ENCODE measurements at regions not wholly inside any gene's neighbourhood (a gene's known extent, or its start where the extent isn't known, plus 50 kb on each side); places are given as distances from the start of the nearest gene placed in this dataset.

GRCh38 chr11:128336203-128336602, 251.2 kb downstream of the ETS1 start:
- no peak overlapping the region for H3K4me3 Mint-ChIP-seq (ENCODE audit: unreplicated experiment)
- no peaks in the 10 kb centered on the region for H3K9me3 Mint-ChIP-seq (ENCODE audit: unreplicated experiment)
- no peak overlapping the region for H3K27ac Mint-ChIP-seq (ENCODE audit: unreplicated experiment)
- H3K36me3 Mint-ChIP-seq (ENCODE audit: unreplicated experiment) = no peaks in the 10 kb centered on the region
- TF ChIP-seq CTCF (IDR thresholded peaks at IDR 0.05) = no peak
- DNase-seq (ENCODE audit: extremely low spot score, unreplicated experiment) = no peak
- peaks cover 10% of the 10 kb centered on the region for H3K4me1 Mint-ChIP-seq (ENCODE audit: unreplicated experiment)
- H3K27me3 Mint-ChIP-seq (ENCODE audit: unreplicated experiment) = no peaks in the 10 kb centered on the region

GRCh38 chr11:128335729-128336128, 251.6 kb downstream of the ETS1 start:
- Mint-ChIP-seq H3K4me3 (ENCODE audit: unreplicated experiment) (no peak overlapping the region), H3K36me3 (ENCODE audit: unreplicated experiment) (no peaks in the 10 kb centered on the region), H3K27me3 (ENCODE audit: unreplicated experiment) (no peaks in the 10 kb centered on the region), H3K4me1 (ENCODE audit: unreplicated experiment) (peaks cover 10% of the 10 kb centered on the region), H3K27ac (ENCODE audit: unreplicated experiment) (no peak overlapping the region), H3K9me3 (ENCODE audit: unreplicated experiment) (no peaks in the 10 kb centered on the region)
- no peak for DNase-seq (ENCODE audit: extremely low spot score, unreplicated experiment)
- no peak for TF ChIP-seq CTCF (IDR thresholded peaks at IDR 0.05)

GRCh38 chr11:128334311-128335044, 252.9 kb downstream of the ETS1 start:
- no peaks in the 10 kb centered on the region for H3K9me3 Mint-ChIP-seq (ENCODE audit: unreplicated experiment)
- H3K27ac Mint-ChIP-seq (ENCODE audit: unreplicated experiment) = no peak overlapping the region
- no peak for DNase-seq (ENCODE audit: extremely low spot score, unreplicated experiment)
- TF ChIP-seq CTCF (IDR thresholded peaks at IDR 0.05) = no peak
- H3K27me3 Mint-ChIP-seq (ENCODE audit: unreplicated experiment) = no peaks in the 10 kb centered on the region
- peaks cover 12% of the 10 kb centered on the region for H3K4me1 Mint-ChIP-seq (ENCODE audit: unreplicated experiment)
- no peak overlapping the region for H3K4me3 Mint-ChIP-seq (ENCODE audit: unreplicated experiment)
- no peaks in the 10 kb centered on the region for H3K36me3 Mint-ChIP-seq (ENCODE audit: unreplicated experiment)

- Mint-ChIP-seq H3K9me3 (ENCODE audit: unreplicated experiment) (no peaks in the 10 kb centered on the region), H3K4me3 (ENCODE audit: unreplicated experiment) (no peak overlapping the region), H3K27me3 (ENCODE audit: unreplicated experiment) (no peaks in the 10 kb centered on the region), H3K4me1 (ENCODE audit: unreplicated experiment) (peaks cover 10% of the 10 kb centered on the region), H3K27ac (ENCODE audit: unreplicated experiment) (no peak overlapping the region), H3K36me3 (ENCODE audit: unreplicated experiment) (no peaks in the 10 kb centered on the region)
- TF ChIP-seq CTCF (IDR thresholded peaks at IDR 0.05) = no peak
- no peak for DNase-seq (ENCODE audit: extremely low spot score, unreplicated experiment)
Observed at GRCh38 chr11:128331317-128331716, 256.0 kb downstream of the ETS1 start.

GRCh38 chr11:128330203-128330602, 257.2 kb downstream of the ETS1 start:
- Mint-ChIP-seq H3K9me3 (ENCODE audit: unreplicated experiment) (no peaks in the 10 kb centered on the region), H3K36me3 (ENCODE audit: unreplicated experiment) (no peaks in the 10 kb centered on the region), H3K27me3 (ENCODE audit: unreplicated experiment) (no peaks in the 10 kb centered on the region), H3K4me3 (ENCODE audit: unreplicated experiment) (no peak overlapping the region), H3K4me1 (ENCODE audit: unreplicated experiment) (peaks cover 3% of the 10 kb centered on the region), H3K27ac (ENCODE audit: unreplicated experiment) (no peak overlapping the region)
- DNase-seq (ENCODE audit: extremely low spot score, unreplicated experiment) = no peak
- no peak for TF ChIP-seq CTCF (IDR thresholded peaks at IDR 0.05)

Measured in osteocyte (in vitro differentiated cells).